ENCODE measurements at regions not wholly inside any gene's neighbourhood (a gene's known extent, or its start where the extent isn't known, plus 50 kb on each side); places are given as distances from the start of the nearest gene placed in this dataset.

GRCh38 chr10:33733058-33733457 lies 398.6 kb upstream of the NRP1 start:
- TF ChIP-seq CTCF (conservative IDR thresholded peaks at IDR 0.05; ENCODE audit: low read depth, low read length) (no peak), EZH2 (IDR thresholded peaks at IDR 0.05; ENCODE audit: borderline replicate concordance, low read depth, low read length, poor library complexity, severe bottlenecking) (no peak)
